Lower leg skin (tissue), 3 donors: ENCODE measurements at regions not wholly inside any gene's neighbourhood (a gene's known extent, or its start where the extent isn't known, plus 50 kb on each side); places are given as distances from the start of the nearest gene placed in this dataset.

Experiments used
- POLR2A ChIP-seq, 2 donors: fragments of 450-650 bp; IDR thresholded peaks; one replicate each; pipeline ENCODE4 v1.6.1; 2016 to 2017; ENCODE audit warnings: antibody characterized with exemption in 2 of 2, mild to moderate bottlenecking in 1 of 2, moderate library complexity in 1 of 2
- TF ChIP-seq, protein P1 (sequence below), 3 donors: fragments of 450-650 bp; IDR thresholded peaks; one replicate each; pipeline ENCODE4 v1.5.1; 2016; ENCODE audit warnings: antibody characterized with exemption in 3 of 3, mild to moderate bottlenecking in 3 of 3, moderate library complexity in 2 of 3

DNA sequence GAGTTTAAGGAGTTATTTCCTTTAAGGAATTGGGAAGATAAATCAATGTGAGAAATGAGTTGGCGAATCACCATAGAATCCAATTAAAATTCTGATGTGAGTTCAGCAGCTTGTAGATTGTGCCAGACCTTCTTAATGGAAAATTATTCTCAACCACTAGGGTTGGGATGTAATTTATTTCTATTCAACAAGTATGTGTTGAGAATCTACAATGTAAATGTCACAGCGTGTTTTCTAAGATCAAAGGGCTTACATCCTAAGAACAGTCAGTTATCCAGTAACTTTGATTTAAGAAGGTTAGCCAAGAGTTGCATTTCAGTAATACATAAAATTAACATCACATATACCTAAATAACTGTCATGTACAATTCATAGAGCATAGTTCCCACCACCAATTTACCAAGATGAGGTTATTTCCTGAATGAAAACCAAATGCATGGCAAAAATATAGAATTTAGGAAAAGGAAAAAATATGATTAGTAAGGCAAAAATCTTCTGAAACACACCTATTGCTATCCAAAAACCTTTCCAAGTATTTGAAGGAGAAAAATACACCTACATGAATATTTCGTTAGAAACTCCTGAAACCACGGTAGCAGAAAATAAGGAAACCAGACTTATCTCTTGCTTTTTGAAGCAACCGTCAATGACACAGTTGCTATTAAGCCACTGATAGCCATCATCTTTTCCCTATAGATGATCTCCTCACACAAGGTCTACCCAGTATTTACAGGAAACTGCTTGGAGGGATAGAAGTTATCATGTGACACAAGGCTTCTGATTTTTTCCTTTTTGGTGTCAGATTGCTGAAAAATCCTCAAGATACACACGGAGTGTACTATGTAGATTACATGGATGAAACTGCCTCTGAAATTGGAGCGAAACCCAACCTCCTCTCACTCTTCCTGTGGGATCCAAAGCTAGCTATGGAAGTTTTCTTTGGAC lies 259.4 kb upstream of the POGK start:
- no peak for TF ChIP-seq POLR2A (IDR thresholded peaks at IDR 0.05)
- TF ChIP-seq, protein P1, sequence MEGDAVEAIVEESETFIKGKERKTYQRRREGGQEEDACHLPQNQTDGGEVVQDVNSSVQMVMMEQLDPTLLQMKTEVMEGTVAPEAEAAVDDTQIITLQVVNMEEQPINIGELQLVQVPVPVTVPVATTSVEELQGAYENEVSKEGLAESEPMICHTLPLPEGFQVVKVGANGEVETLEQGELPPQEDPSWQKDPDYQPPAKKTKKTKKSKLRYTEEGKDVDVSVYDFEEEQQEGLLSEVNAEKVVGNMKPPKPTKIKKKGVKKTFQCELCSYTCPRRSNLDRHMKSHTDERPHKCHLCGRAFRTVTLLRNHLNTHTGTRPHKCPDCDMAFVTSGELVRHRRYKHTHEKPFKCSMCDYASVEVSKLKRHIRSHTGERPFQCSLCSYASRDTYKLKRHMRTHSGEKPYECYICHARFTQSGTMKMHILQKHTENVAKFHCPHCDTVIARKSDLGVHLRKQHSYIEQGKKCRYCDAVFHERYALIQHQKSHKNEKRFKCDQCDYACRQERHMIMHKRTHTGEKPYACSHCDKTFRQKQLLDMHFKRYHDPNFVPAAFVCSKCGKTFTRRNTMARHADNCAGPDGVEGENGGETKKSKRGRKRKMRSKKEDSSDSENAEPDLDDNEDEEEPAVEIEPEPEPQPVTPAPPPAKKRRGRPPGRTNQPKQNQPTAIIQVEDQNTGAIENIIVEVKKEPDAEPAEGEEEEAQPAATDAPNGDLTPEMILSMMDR (IDR thresholded peaks at IDR 0.05): no peak
